Sciatic nerve (tissue), 2 donors: ENCODE measurements at regions not wholly inside any gene's neighbourhood (a gene's known extent, or its start where the extent isn't known, plus 50 kb on each side); places are given as distances from the start of the nearest gene placed in this dataset.
A peak's percentile ranks its signal among the peaks of the same experiment; 100 is the strongest.

Source experiments
- ATAC-seq: fragments of 200-7000 bp; cut with Tn5 transposase; one replicate; pipeline ENCODE4 v1.9.1; 2020; ENCODE audit warnings: mild to moderate bottlenecking, moderate library complexity
- DNase-seq: peaks from one replicate; pipeline ENCODE4 v3.0.0-alpha.2; 2020; ENCODE audit warnings: low spot score
- intact Hi-C: fragments of 100-400 bp; cut with DNase I; formaldehyde crosslinking; loops from one replicate; pipeline ENCODE4 v1.14.2; 2022
- donor health status: DM: no; HTN: no; CAD: no.
- donor health status: DM: no; HTN: no; CAD: no.

DNA sequence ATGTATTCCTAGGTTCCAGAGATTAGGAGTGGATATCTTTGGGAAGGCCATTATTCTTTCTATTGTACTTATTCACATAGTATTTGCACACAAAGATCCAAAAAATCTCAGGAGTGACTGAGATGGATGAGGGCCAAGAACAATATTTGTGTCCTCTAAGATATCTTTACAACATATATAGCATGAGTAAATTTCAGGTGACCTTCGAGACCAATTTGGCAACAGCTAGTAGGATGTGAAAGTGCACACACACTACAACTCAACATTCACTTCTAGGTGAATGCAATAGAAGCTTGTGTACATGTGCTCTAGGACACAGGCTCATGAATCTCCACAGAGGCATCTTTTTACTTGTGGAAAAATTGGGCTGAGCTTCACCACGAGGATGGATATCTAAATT is 224.0 kb downstream of the C1orf94 start:
- DNase-seq = no peak
- intact Hi-C loops = no loop called here
- ATAC-seq = no peak

- intact Hi-C loops = no loop called here
- ATAC-seq = no peak
- DNase-seq = no peak
These were observed 226.4 kb downstream of the C1orf94 start for GRCh38 chr1:34403156-34403555.

- no peak for DNase-seq
- no peak for ATAC-seq
- intact Hi-C loops = no loop called here
These were observed 228.1 kb downstream of the C1orf94 start for GRCh38 chr1:34404804-34405203.

DNA sequence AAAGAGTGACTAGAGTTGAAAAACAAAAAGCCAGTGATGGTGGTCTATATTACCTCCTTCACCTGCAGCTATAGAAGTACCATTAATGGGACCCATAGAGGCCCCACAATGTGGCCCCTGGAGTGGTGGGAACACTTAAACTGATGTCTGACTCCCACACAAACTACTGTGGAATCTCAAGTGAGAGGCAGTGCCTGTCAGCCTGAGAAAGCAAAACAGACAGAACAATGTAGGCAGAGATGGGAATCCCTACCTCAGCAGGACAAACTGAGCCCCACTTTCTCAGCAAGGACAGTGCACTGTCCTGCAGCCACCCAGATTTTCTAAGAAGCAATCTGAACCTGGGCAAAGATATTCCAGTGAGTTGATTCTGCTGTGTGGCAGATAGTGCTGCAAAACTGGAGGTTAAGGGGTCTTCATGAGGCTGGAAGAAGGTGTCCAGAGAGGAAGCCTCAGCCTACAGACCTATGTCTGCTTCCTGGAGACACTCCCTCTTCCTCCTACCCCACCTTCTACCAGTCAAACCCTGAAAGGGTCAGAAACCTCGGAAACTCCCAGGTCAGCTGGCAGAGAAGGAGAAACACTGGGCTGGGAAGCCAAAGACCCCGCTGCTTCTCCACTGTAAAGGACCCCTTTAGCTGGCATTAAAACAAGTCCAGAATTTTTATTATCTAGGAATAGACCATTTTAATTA is 228.7 kb downstream of the C1orf94 start:
- DNase-seq (no peak), ATAC-seq (no peak)
- intact Hi-C loops = no loop called here

DNA sequence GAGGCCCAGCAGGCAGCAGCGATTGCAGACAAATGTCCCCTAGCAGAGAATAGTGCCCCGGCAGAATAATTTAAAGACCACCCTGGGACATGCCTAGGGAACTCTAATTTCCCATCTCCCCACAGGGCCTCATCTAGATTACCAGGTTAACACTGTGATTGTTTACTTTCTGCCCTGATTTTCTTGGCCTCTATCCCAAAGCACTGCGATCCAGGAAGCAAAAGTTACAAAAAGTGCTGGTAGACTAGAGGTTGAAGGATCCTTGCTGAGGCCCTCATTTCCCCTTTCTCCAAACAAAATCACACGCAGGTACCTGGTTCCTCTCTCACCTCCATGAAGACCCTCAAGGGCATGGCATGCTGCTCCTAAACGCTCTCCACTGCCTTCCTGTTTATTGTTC is 229.7 kb downstream of the C1orf94 start:
- intact Hi-C loops = no loop called here

GRCh38 chr1:34406833-34407539 is 230.3 kb downstream of the C1orf94 start:
- intact Hi-C loops = no loop called here
- no peak for ATAC-seq

More for the DNA sequence above, 229.7 kb downstream of the C1orf94 start:
- ATAC-seq (no peak), DNase-seq (no peak)

DNA sequence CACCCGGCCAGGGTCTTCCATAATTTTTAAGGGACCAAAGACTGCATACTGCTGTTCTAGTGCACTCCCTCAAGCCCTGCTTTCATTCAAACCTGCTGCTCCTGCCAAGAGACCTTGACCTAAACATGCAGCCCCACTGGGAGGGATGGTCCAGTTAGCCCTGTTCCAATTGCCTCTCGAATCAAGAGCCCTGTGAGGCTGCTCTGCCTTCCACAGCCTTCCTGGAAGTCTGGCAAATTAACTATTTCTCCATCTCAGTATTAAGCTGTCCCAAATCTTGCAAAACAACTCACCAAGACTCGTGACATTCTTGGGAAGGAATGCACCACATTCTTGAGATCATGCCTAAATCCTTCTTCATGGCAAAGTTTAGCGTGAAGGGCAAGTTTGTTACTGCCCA is 231.3 kb downstream of the C1orf94 start:
- ATAC-seq (peak; percentile 75), DNase-seq (no peak)
- intact Hi-C loops = no loop called here

More at GRCh38 chr1:34406833-34407539, 230.3 kb downstream of the C1orf94 start:
- DNase-seq = no peak

GRCh38 chr1:34409689-34410229 is 233.1 kb downstream of the C1orf94 start:
- intact Hi-C loops = no loop called here
- ATAC-seq (no peak), DNase-seq (no peak)

DNA sequence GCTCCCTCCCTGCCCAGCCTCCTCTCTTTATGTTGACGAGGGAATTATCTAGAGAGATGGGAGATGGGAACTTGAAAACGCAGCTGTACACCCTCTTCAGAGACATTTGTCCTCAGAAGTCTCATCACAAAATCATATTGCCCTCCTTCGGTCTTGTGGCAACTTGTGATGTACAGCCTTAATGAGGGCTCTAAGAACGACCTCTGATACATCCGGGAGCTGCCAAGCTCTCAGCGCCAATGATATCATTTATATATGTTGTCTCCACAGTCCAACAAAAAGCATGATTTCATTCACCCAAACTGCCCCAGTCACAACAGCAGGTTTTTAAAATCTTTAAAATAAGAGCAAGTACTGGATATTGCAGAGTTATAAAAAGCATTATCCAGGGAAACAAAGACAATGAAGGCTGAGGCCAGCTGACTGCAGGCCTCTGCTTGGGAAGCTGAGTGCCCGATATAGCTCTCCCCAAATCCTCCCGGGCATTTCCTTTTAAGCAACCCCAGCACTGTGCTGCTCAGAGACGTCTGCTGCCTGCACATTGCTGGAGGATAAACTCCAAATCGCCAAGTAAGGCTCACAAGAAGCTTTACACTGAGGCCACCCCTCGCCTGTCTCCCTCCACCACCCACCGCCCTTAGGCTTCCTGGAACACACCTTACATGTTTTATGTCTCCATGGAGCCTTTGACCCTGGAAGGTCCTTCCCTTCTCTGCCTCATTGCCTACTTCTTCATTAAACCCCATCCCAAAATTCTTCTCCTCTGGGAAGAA is 236.1 kb downstream of the C1orf94 start:
- ATAC-seq = no peak
- DNase-seq = no peak
- intact Hi-C loops = no loop called here

- ATAC-seq (no peak), DNase-seq (no peak)
- intact Hi-C loops = no loop called here
These were observed 238.4 kb downstream of the C1orf94 start for GRCh38 chr1:34415140-34415539.

DNA sequence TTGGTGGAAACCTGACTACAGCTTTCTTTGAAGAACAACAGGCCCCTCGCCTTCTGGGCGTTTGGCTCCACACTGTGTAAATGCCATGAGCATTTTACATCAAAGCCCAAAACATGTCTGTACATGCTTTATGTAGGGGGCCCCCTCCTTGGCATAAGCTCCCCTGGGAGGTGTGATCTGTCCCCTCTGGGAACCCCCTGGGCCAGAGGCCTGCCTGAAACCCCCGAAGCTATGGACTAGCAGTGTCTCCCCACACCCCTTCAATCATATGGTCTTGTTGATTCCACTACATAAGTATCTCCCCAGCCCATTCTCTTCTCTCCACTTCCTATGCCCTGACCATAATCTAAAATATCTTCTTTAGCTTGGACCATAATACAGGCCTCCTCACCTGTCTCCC is 241.5 kb downstream of the C1orf94 start:
- intact Hi-C loops = no loop called here

DNA sequence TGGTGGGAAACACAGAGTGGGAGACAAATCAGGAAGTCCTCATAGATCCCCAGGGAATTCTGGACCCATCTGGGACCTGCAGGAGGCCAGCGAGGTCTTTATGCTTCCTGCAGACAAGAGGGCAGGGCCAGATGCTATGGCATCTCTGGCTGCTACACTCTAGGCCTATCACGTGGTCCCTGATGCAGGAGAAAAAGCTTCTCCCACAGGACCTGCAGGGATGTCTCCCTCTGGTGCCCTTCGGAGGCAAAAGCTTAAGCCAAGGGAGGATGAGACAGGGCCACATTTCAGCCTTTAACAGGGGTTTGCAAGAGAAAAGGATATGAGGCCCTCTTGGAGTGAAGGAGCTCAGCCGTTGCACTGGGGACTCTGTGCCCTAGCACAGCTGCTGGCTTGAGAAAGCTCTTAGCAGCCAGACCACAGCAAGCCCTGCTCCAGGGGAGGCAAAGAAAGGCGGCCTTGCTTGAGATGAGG is 243.0 kb downstream of the C1orf94 start:
- DNase-seq (no peak), ATAC-seq (no peak)
- intact Hi-C loops = no loop called here

More for the DNA sequence above, 241.5 kb downstream of the C1orf94 start:
- ATAC-seq = no peak
- DNase-seq = no peak

DNA sequence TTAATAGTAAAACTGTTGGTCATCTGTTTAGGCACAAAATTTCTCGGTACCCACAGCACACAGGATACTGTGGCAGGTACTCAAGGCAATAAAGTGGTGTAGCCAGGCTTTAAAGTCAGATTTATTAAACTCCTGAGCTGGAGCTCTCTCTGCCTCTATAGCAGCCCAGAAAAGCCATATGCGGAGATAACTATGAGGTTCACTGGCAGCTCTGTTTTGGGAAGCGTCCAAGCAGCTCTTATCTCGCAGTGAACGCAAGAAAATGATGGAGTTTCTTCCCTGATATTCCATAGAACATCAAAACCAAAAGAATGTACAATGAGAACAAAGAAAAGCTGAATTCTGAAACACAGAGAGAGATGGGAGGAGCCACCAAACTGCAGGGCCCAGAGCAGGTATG is 248.3 kb downstream of the C1orf94 start:
- DNase-seq = no peak
- no peak for ATAC-seq

DNA sequence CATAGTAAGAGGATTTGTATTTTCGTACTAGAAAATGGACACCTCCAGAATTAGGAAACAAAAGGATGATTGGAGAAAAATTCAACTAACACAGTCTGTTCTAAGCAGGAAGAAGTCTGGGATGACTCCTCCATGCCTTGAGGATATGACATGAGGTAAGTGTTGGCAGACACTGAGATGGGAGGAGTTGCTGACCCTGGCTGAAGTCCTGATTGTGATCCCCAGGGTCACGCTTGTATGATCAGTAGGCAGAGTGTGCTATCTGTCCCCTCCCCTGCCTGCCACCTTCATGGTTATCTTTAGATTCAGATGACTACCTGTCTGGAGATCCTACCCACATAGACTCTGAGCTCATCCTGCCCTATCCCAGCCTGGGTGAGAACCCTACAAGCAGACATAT is 249.1 kb downstream of the C1orf94 start:
- DNase-seq (no peak), ATAC-seq (no peak)
- intact Hi-C loops = no loop called here

More for the DNA sequence above, 248.3 kb downstream of the C1orf94 start:
- intact Hi-C loops = no loop called here

DNA sequence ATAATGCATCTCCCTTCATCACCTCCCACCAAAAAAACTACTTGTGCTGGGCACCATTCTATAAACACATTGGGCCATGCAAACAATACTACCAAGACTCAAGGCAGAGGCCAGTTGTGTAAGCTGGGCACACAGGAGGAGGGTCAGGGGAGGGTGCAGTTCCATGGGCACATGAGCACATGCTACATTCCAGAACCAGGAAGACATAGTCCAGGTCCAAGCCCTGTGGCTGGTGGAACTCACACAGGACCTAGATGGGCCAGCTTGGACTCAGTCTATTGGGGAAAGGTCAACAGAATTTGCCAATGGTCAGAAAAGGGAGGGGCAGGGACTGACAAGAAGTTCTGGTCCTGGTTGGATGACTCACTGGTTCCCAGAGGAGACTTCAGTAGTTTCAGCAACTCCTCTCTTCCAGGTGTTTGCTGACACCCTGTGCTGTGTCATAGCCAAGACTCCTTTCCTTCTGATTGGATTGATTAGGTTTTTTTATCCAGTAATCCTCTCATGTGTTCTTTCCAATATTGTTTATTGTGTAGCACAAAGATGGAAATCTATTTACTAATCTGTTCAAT is 249.7 kb downstream of the C1orf94 start:
- DNase-seq = no peak
- peak; percentile 50 for ATAC-seq
- intact Hi-C loops = no loop called here

- no peak for DNase-seq
- intact Hi-C loops = no loop called here
- no peak for ATAC-seq
These were observed 250.5 kb downstream of the C1orf94 start for GRCh38 chr1:34427170-34427569.

DNA sequence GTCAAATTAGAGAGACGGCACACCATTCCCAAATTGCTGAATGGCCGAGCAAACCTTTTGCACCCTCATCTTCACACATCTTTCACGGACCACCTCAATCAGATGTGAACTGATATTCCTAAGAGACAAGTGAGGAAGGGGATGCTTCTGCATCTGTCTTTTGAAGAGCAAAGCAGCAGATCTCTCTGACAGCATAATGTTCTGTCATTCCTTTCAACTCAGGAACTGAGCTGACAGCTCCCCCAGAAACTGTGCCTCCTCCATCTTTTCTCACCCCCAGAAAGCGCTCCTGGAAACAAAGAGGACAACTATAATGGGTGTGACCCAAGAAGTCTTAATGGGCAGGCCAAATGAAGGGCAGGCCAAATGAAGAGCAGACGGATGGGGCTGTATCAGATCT is 256.4 kb downstream of the C1orf94 start:
- ATAC-seq = no peak
- intact Hi-C loops = no loop called here
- no peak for DNase-seq

GRCh38 chr1:34436836-34437235 is 260.1 kb downstream of the C1orf94 start:
- DNase-seq = no peak
- intact Hi-C loops = no loop called here

More at GRCh38 chr1:34436836-34437235, 260.1 kb downstream of the C1orf94 start:
- no peak for ATAC-seq
